ENCODE measurements at regions not wholly inside any gene's neighbourhood (a gene's known extent, or its start where the extent isn't known, plus 50 kb on each side); places are given as distances from the start of the nearest gene placed in this dataset.

DNA sequence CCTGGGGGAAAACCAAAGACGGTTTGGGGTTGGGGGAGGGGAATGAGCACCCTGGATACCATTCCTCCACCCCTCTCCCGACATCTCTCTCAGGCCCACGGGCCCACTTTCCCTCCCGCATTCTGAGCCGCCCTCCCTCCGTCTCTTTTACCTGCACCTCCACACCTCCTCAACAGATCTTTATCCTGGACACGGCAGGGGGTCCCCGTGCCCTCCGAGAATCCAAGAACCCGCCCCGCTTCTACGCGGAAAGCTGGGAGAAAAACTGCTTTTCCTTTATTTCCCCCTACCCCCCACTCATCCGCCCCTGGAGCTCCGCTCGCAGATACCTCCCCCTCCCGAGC is 108.8 kb downstream of the NAV1 start:
- DNase-seq (ENCODE audit: low read depth) = no peak

DNA sequence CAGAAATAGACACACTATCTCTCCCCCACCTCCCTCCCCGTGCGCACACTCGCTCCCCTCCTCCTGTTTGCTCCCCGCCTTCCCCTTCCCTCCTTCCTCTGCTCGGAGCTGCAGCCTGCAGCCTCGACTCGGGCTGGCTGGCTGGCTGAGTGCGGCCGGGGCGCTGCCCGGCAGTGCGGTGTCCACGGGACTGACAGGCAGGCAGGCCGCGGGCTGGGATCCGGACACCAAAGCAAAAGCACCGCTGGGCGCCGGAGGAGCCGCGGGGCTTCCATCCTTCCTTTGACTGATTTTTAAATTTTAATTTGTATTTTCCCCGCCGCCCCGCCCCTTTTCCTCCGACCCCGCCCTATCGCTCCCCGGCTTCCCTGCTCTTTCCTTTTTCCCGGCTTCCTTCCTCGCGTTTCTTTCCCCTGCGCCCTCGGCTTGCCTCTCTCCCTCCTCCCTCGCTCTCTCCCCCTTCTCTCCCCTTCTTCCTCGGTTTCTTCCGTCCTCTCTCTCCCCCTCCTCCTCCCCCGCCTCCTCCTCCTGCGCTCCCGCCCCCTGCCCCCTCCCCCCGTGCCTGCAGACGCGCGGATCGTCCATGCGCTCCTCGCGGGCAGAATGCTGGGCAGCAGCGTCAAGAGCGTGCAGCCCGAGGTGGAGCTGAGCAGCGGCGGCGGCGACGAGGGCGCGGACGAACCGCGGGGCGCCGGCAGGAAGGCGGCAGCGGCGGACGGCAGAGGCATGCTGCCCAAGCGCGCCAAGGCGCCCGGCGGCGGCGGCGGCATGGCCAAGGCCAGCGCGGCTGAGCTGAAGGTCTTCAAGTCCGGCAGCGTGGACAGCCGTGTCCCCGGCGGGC is 109.4 kb downstream of the NAV1 start:
- TF ChIP-seq, protein P1, sequence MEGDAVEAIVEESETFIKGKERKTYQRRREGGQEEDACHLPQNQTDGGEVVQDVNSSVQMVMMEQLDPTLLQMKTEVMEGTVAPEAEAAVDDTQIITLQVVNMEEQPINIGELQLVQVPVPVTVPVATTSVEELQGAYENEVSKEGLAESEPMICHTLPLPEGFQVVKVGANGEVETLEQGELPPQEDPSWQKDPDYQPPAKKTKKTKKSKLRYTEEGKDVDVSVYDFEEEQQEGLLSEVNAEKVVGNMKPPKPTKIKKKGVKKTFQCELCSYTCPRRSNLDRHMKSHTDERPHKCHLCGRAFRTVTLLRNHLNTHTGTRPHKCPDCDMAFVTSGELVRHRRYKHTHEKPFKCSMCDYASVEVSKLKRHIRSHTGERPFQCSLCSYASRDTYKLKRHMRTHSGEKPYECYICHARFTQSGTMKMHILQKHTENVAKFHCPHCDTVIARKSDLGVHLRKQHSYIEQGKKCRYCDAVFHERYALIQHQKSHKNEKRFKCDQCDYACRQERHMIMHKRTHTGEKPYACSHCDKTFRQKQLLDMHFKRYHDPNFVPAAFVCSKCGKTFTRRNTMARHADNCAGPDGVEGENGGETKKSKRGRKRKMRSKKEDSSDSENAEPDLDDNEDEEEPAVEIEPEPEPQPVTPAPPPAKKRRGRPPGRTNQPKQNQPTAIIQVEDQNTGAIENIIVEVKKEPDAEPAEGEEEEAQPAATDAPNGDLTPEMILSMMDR (IDR thresholded peaks at IDR 0.05; ENCODE audit: insufficient read depth, low read length) = no peak
- peak overlapping the region; percentile 94 for H3K4me3 ChIP-seq (ENCODE audit: low read depth, low read length)
- DNase-seq (ENCODE audit: low read depth) = peak; percentile 74

More for the DNA sequence above, 108.8 kb downstream of the NAV1 start:
- H3K4me3 ChIP-seq (ENCODE audit: low read depth, low read length) = peak overlapping the region; percentile 94
- TF ChIP-seq, protein P1 (IDR thresholded peaks at IDR 0.05; ENCODE audit: insufficient read depth, low read length) = no peak

DNA sequence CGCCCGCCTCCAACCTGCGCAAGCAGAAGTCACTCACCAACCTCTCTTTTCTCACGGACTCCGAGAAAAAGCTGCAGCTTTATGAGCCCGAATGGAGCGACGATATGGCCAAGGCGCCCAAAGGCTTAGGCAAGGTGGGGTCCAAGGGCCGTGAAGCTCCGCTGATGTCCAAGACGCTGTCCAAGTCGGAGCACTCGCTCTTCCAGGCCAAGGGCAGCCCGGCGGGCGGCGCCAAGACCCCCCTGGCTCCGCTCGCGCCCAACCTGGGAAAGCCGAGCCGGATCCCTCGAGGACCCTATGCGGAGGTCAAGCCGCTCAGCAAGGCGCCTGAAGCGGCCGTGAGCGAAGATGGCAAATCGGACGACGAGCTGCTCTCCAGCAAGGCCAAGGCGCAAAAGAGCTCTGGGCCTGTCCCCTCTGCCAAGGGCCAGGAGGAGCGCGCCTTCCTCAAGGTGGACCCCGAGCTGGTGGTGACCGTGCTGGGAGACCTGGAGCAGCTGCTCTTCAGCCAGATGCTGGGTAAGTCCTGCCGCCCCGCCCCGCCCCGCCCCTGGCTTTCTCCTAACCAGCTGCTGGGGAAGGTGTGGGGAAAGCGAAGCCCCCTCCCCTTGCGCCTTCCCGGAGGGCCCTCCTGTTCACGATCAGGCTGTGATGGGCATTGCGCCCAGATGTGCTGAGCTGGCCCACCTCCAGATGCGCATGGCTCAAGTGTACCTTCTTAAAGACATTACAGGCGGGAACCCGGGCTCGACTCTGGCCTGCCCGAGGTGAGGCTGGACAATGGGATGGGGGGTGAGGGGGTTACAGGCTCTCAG is 110.2 kb downstream of the NAV1 start:
- TF ChIP-seq, protein P1 (IDR thresholded peaks at IDR 0.05; ENCODE audit: insufficient read depth, low read length) = no peak
- DNase-seq (ENCODE audit: low read depth) = no peak

DNA sequence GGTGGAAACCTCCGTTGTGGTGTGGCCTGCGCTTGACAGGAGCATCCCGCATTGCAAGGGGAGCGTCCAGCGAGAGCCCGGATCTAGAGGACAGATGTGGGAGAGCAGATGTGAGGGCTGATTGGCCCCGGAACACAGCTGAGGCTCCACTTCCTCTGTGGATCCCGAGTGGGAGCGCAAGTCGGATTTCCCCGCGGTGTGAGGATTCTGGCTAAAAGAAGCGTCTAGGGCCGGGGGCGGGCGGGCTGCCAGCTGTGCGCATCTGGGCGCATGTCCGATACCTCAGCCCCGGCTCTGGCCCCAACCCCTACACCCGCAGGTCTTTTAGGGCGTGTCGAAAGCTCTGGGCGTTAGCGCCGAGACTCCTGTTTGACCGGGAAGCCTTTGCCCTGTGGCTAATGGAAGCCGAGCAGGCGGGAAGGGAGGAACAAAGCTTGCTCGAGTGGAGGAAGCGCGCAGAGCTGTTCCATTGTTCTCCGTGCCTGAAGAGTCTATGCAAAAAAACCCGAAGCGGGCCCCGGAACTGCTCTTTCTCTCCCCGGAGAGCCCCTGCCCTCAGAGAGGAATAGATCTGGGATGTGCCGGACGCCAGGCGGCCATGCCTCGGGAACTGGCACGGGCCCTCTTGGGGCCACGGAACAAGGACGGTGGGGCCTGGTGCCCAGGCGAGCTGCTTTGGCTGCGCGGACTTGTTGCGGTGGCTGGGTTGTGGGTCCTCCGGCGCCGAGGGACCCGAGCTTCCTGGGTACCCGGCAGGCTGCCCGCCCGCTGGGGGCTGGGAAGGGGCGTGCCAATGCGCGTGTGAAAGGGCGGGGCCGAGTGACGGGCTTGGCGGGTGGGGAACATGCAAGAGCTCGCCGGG is 111.1 kb downstream of the NAV1 start:
- DNase-seq (ENCODE audit: low read depth) = peak; percentile 77
- TF ChIP-seq, protein P1 (IDR thresholded peaks at IDR 0.05; ENCODE audit: insufficient read depth, low read length) = no peak
- peak overlapping the region; percentile 94 for H3K4me3 ChIP-seq (ENCODE audit: low read depth, low read length)

More for the DNA sequence above, 110.2 kb downstream of the NAV1 start:
- peak overlapping the region; percentile 94 for H3K4me3 ChIP-seq (ENCODE audit: low read depth, low read length)

DNA sequence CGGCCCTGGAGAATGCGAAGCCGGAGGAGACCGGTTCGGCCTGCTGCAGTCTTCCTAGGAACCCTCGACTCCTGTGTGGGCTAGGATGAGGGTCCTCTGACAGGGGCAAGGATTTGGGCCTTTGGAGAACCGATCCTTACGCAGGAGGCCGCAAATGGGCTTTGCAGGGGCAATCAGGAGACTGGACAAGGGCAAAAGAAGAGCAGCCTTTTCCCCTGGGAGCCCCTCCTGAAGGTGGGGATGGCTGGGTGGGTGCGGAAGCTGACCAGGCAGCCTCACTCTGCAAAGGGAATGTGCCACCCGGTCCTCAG is 111.7 kb downstream of the NAV1 start:
- H3K4me3 ChIP-seq (ENCODE audit: low read depth, low read length) = peak overlapping the region; percentile 94
- TF ChIP-seq, protein P1 (IDR thresholded peaks at IDR 0.05; ENCODE audit: insufficient read depth, low read length) = no peak
- no peak for DNase-seq (ENCODE audit: low read depth)

DNA sequence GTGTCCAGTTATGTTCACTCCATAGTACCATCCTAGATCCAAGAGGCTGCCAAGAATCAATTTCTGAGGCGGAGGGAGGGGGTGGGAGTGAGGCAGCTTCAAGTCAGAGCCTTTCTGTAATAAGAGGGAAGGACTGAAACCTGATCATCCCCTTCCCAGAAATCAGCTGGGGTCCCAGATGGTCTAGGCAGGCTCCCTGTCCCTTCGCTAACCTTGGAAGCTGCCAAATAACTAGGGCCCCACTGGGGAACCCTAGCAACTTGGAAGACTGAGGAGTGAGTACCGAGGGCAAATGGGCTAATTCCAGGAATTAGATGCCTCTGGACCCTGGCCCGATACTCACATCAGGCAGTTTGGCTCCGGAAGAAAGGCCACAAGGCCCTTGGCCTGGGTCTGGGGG is 113.3 kb downstream of the NAV1 start:
- no peak for DNase-seq (ENCODE audit: low read depth)
- peak overlapping the region; percentile 94 for H3K4me3 ChIP-seq (ENCODE audit: low read depth, low read length)
- TF ChIP-seq, protein P1 (IDR thresholded peaks at IDR 0.05; ENCODE audit: insufficient read depth, low read length) = no peak
